Activated B cell treated with CpG ODN at 0.5 μM for 24 hours (primary cell): ENCODE measurements at regions not wholly inside any gene's neighbourhood (a gene's known extent, or its start where the extent isn't known, plus 50 kb on each side); places are given as distances from the start of the nearest gene placed in this dataset.
"Not testable (repeated sequence)": the region's sequence is repeated elsewhere in the genome, so short reads cannot be mapped to it uniquely, and the experiment has no call there.

Source experiments
- ATAC-seq: fragments of 200-7000 bp; cut with Tn5 transposase; one replicate; pipeline ENCODE4 v1.10.0; 2021; ENCODE audit warnings: low read depth, mild to moderate bottlenecking, moderate library complexity
- CTCF ChIA-PET: fragments of 350-600 bp; sonication (Branson Sonifier 250); formaldehyde crosslinking; loops from one replicate; lab custom pipeline; 2021; ENCODE audit warnings: antibody characterized with exemption; lab: Charles Lee
- POLR2A ChIA-PET: fragments of 350-600 bp; sonication (Branson Sonifier 250); formaldehyde crosslinking; loops from one replicate; lab custom pipeline; 2021; ENCODE audit warnings: antibody characterized with exemption; lab: Charles Lee
- DNase-seq: peaks from one replicate; pipeline ENCODE4 v3.0.0; 2022
- H3K27ac Mint-ChIP-seq: one replicate; pipeline ENCODE4 v1.8.0; 2020; ENCODE audit warnings: mixed read lengths
- H3K27me3 Mint-ChIP-seq: one replicate; pipeline ENCODE4 v1.8.0; 2021; ENCODE audit warnings: mixed read lengths
- H3K36me3 Mint-ChIP-seq: one replicate; pipeline ENCODE4 v1.8.0; 2021; ENCODE audit warnings: low read depth, mixed read lengths
- H3K4me1 Mint-ChIP-seq: one replicate; pipeline ENCODE4 v1.8.0; 2021; ENCODE audit warnings: mixed read lengths
- H3K4me3 Mint-ChIP-seq: one replicate; pipeline ENCODE4 v1.8.0; 2020; ENCODE audit warnings: mild to moderate bottlenecking, mixed read lengths
- H3K9me3 Mint-ChIP-seq: one replicate; pipeline ENCODE4 v1.8.0; 2020; ENCODE audit warnings: mixed read lengths
- CTCF ChIP-seq: fragments of 200-600 bp; IDR thresholded peaks from one replicate; pipeline ENCODE4 v1.8.0; 2022; ENCODE audit warnings: antibody characterized with exemption, mild to moderate bottlenecking
- intact Hi-C: fragments of 100-400 bp; cut with micrococcal nuclease; formaldehyde crosslinking; loops from one replicate; pipeline ENCODE4 v1.15.1; 2024

- TF ChIP-seq CTCF = no peak
- no peak overlapping the region for H3K4me3 Mint-ChIP-seq
- no peaks in the 10 kb centered on the region for H3K4me1 Mint-ChIP-seq
- H3K9me3 Mint-ChIP-seq = peaks cover 9% of the 10 kb centered on the region
- POLR2A ChIA-PET = no interaction called here
- intact Hi-C loops = no loop called here
- no peaks in the 10 kb centered on the region for H3K36me3 Mint-ChIP-seq
- CTCF ChIA-PET = no interaction called here
- ATAC-seq = no peak
- DNase-seq = no peak
- no peak overlapping the region for H3K27ac Mint-ChIP-seq
- H3K27me3 Mint-ChIP-seq = no peaks in the 10 kb centered on the region
These were observed 392.4 kb downstream of the BMP2 start for GRCh38 chr20:7159903-7160302.

GRCh38 chr20:7161690-7162089, 394.2 kb downstream of the BMP2 start:
- intact Hi-C loops = no loop called here
- no peak overlapping the region for H3K4me3 Mint-ChIP-seq
- H3K27me3 Mint-ChIP-seq = no peaks in the 10 kb centered on the region
- DNase-seq (no peak), ATAC-seq (no peak)
- ChIA-PET CTCF (no interaction called here), POLR2A (no interaction called here)
- no peaks in the 10 kb centered on the region for H3K4me1 Mint-ChIP-seq
- no peak overlapping the region for H3K27ac Mint-ChIP-seq
- H3K36me3 Mint-ChIP-seq = no peaks in the 10 kb centered on the region
- TF ChIP-seq CTCF = no peak
- peaks cover 9% of the 10 kb centered on the region for H3K9me3 Mint-ChIP-seq

GRCh38 chr20:7171911-7172310, 404.4 kb downstream of the BMP2 start:
- peaks cover 2% of the 10 kb centered on the region for H3K9me3 Mint-ChIP-seq
- TF ChIP-seq CTCF = no peak
- intact Hi-C loops = no loop called here
- CTCF ChIA-PET = no interaction called here
- H3K36me3 Mint-ChIP-seq = no peaks in the 10 kb centered on the region
- no peaks in the 10 kb centered on the region for H3K4me1 Mint-ChIP-seq
- POLR2A ChIA-PET = no interaction called here
- DNase-seq (no peak), ATAC-seq (no peak)
- no peaks in the 10 kb centered on the region for H3K27me3 Mint-ChIP-seq
- no peak overlapping the region for H3K4me3 Mint-ChIP-seq
- H3K27ac Mint-ChIP-seq = no peak overlapping the region

- Mint-ChIP-seq H3K27me3 (no peaks in the 10 kb centered on the region), H3K4me1 (no peaks in the 10 kb centered on the region), H3K9me3 (peaks cover 7% of the 10 kb centered on the region), H3K4me3 (no peak overlapping the region), H3K27ac (no peak overlapping the region), H3K36me3 (no peaks in the 10 kb centered on the region)
- CTCF ChIA-PET = no interaction called here
- intact Hi-C loops = no loop called here
- no peak for TF ChIP-seq CTCF
- POLR2A ChIA-PET = no interaction called here
- DNase-seq (no peak), ATAC-seq (no peak)
These were observed 407.1 kb downstream of the BMP2 start for GRCh38 chr20:7174554-7174953.

GRCh38 chr20:7175827-7176226, 408.3 kb downstream of the BMP2 start:
- H3K27ac Mint-ChIP-seq, DNase-seq, H3K4me1 Mint-ChIP-seq, POLR2A ChIA-PET, H3K4me3 Mint-ChIP-seq, ATAC-seq, intact Hi-C loops, H3K9me3 Mint-ChIP-seq, H3K36me3 Mint-ChIP-seq, CTCF ChIA-PET, H3K27me3 Mint-ChIP-seq: not testable (repeated sequence)

GRCh38 chr20:7178004-7178403, 410.5 kb downstream of the BMP2 start:
- Mint-ChIP-seq H3K27me3 (no peaks in the 10 kb centered on the region), H3K4me1 (no peaks in the 10 kb centered on the region), H3K36me3 (no peaks in the 10 kb centered on the region), H3K9me3 (peaks cover 7% of the 10 kb centered on the region), H3K27ac (no peak overlapping the region), H3K4me3 (no peak overlapping the region)
- intact Hi-C loops = no loop called here
- DNase-seq (no peak), ATAC-seq (no peak)
- ChIA-PET CTCF (no interaction called here), POLR2A (no interaction called here)
- TF ChIP-seq CTCF = no peak
